Heart left ventricle (tissue), 16 donors: ENCODE measurements at regions not wholly inside any gene's neighbourhood (a gene's known extent, or its start where the extent isn't known, plus 50 kb on each side); places are given as distances from the start of the nearest gene placed in this dataset.

Experiments
- ATAC-seq, 4 donors: fragments of 200-7000 bp; cut with Tn5 transposase; one replicate each; pipeline ENCODE4 v1.9.1; 2020 to 2022; ENCODE audit warnings: moderate library complexity in 4 of 4, mild to moderate bottlenecking in 3 of 4, moderate number of reproducible peaks in 1 of 4
- DNase-seq, 5 donors: peaks; one replicate each; pipeline ENCODE4 v3.0.0-alpha.2; 2020
- H3K27ac ChIP-seq, 12 donors: fragments of 200-600 bp; sonication (generic) in 4 of 12; one replicate each; pipeline versions ENCODE4 v1.5.0 to v1.8.0; 2016 to 2022; ENCODE audit warnings: mild to moderate bottlenecking in 2 of 12
- H3K27me3 ChIP-seq, 9 donors: fragments of 200-600 bp; sonication (generic) in 2 of 9; one replicate each; pipeline versions ENCODE4 v1.5.1 to v1.8.0; 2016 to 2022; ENCODE audit warnings: mild to moderate bottlenecking in 3 of 9
- H3K36me3 ChIP-seq, 9 donors: fragments of 200-600 bp; sonication (generic) in 2 of 9; one replicate each; pipeline versions ENCODE4 v1.5.0 to v1.8.0; 2018 to 2022; ENCODE audit warnings: mild to moderate bottlenecking in 2 of 9
- H3K4me1 ChIP-seq, 12 donors: fragments of 200-600 bp; sonication (generic) in 4 of 12; one replicate each; pipeline versions ENCODE4 v1.5.0 to v1.8.0; 2016 to 2022; ENCODE audit warnings: mild to moderate bottlenecking in 3 of 12
- H3K4me3 ChIP-seq, 12 donors: fragments of 200-600 bp; sonication (generic) in 4 of 12; one replicate each; pipeline versions ENCODE4 v1.5.0 to v1.8.0; 2017 to 2022; ENCODE audit warnings: mild to moderate bottlenecking in 9 of 12, moderate library complexity in 4 of 12
- H3K9me3 ChIP-seq, 12 donors: fragments of 200-600 bp; sonication (generic) in 4 of 12; one replicate each; pipeline versions ENCODE4 v1.5.0 to v1.8.0; 2016 to 2022; ENCODE audit warnings: mild to moderate bottlenecking in 1 of 12
- CTCF ChIP-seq, 12 donors: fragments of 200-600 bp; sonication (generic) in 4 of 12; IDR thresholded peaks; one replicate each; pipeline versions ENCODE4 v1.5.0 to v1.8.0; 2018 to 2022; ENCODE audit warnings: antibody characterized with exemption in 12 of 12, mild to moderate bottlenecking in 5 of 12
- POLR2A ChIP-seq, 2 donors: fragments of 450-650 bp; IDR thresholded peaks; one replicate each; pipeline ENCODE4 v1.6.1; 2017; ENCODE audit warnings: antibody characterized with exemption in 2 of 2, mild to moderate bottlenecking in 2 of 2, moderate library complexity in 2 of 2
- WGBS, 4 donors: extraction: QIAGEN DNeasy Blood & Tissue Kit in 2 of 4; methylation state at CpG; one replicate each; pipeline versions ENCODE4 v1.1.5 to v1.1.7; 2013 to 2018; 5-methylcytosine and 5-hydroxymethylcytosine counted together
- intact Hi-C, 10 donors: fragments of 100-400 bp; cut with DNase I; formaldehyde crosslinking; loops; one replicate each; pipeline versions ENCODE4 v1.11.1 to v1.14.2; 2022
- donor health status: ischemic (EF 13 %, LVEDD 7.1; RV severe dilation, severe dysfunction).
- donor health status: healthy with polysubstance abuse.
- donor health status: DM: no; HTN: yes; CAD: no.
- donor health status: DM: no; HTN: no; CAD: no.
- donor health status: ischemic (EF 25% LVEDD 6.9; RV normal size, moderate dysfunction).
- donor health status: ischemic (EF 25% LVEDD 5.7; RV mildly dilated, moderate dysfunction).
- donor health status: healthy.
- donor health status: DM: yes; HTN: yes; CAD: no.
- donor health status: ischemic (EF 35%, LVEDD 5.7; RV mildly dilated, moderate dysfunction).
- donor health status: nonischemic (EF 11% LVEDD 7.7; RV severe dilation, severe dysfunction).
- donor health status: DM: yes; HTN: yes; CAD: no.
- donor health status: PGD.
- donor health status: ischemic (EF 29% LVEDD 5.4; RV normal size, mild dysfunction).
- donor health status: nonischemic (EF 23%, LVEDD 6.1; RV moderate dilation, normal function).

GRCh38 chr11:37519781-37520180, 921.7 kb upstream of the RAG2 start:
- Histone ChIP-seq H3K4me3 (no peak overlapping the region), H3K9me3 (peaks cover 0 to 54% (median 6%) of the 10 kb centered on the region in 12 donors), H3K36me3 (no peaks in the 10 kb centered on the region), H3K27me3 (no peaks in the 10 kb centered on the region), H3K27ac (no peak overlapping the region), H3K4me1 (no peaks in the 10 kb centered on the region)
- no peak for TF ChIP-seq CTCF (IDR thresholded peaks at IDR 0.05)
- ATAC-seq, result no peak
- intact Hi-C loops, result loop anchor here in 1 of 10 donors (10.0 kb wide), 1 partner anchor 55 kb away; no protein-coding TSS in a partner anchor
- DNase-seq, result no peak

- H3K36me3 ChIP-seq, result no peaks in the 10 kb centered on the region
- DNase-seq (no peak), ATAC-seq (no peak)
- no peaks in the 10 kb centered on the region for H3K27me3 ChIP-seq
- TF ChIP-seq CTCF (IDR thresholded peaks at IDR 0.05) (no peak), POLR2A (IDR thresholded peaks at IDR 0.05) (no peak)
- intact Hi-C loops, result no loop called here
- peaks cover 0 to 22% (median 6%) of the 10 kb centered on the region in 12 donors for H3K9me3 ChIP-seq
- 83 to 94% (median 88%) methylated on average over 1 of the region's 1 CpG for WGBS, 4 donors
- no peaks in the 10 kb centered on the region for H3K4me1 ChIP-seq
- H3K4me3 ChIP-seq, result no peak overlapping the region
- no peak overlapping the region for H3K27ac ChIP-seq
Measured at GRCh38 chr11:37512156-37512780, 914.2 kb upstream of the RAG2 start.

GRCh38 chr11:37511425-37511933, 913.4 kb upstream of the RAG2 start:
- Histone ChIP-seq H3K27me3 (no peaks in the 10 kb centered on the region), H3K36me3 (no peaks in the 10 kb centered on the region), H3K27ac (no peak overlapping the region), H3K9me3 (peaks cover 0 to 14% (median 1%) of the 10 kb centered on the region in 12 donors), H3K4me1 (no peaks in the 10 kb centered on the region), H3K4me3 (no peak overlapping the region)
- intact Hi-C loops, result no loop called here
- TF ChIP-seq CTCF (IDR thresholded peaks at IDR 0.05) (no peak), POLR2A (IDR thresholded peaks at IDR 0.05) (no peak)
- ATAC-seq (no peak), DNase-seq (no peak)
- WGBS, 4 donors, result 80 to 94% (median 86%) methylated on average over 1 of the region's 1 CpG

GRCh38 chr11:37509506-37509905, 911.5 kb upstream of the RAG2 start:
- Histone ChIP-seq H3K36me3 (no peaks in the 10 kb centered on the region), H3K9me3 (no peaks in the 10 kb centered on the region), H3K4me3 (no peak overlapping the region), H3K27me3 (no peaks in the 10 kb centered on the region), H3K4me1 (no peaks in the 10 kb centered on the region), H3K27ac (no peak overlapping the region)
- WGBS, 4 donors, result 64 to 75% (median 66%) methylated on average over 2 of the region's 2 CpGs
- ATAC-seq (no peak), DNase-seq (no peak)
- TF ChIP-seq CTCF (IDR thresholded peaks at IDR 0.05) (no peak), POLR2A (IDR thresholded peaks at IDR 0.05) (no peak)
- intact Hi-C loops, result no loop called here
